ENCODE measurements at regions not wholly inside any gene's neighbourhood (a gene's known extent, or its start where the extent isn't known, plus 50 kb on each side); places are given as distances from the start of the nearest gene placed in this dataset.

DNA sequence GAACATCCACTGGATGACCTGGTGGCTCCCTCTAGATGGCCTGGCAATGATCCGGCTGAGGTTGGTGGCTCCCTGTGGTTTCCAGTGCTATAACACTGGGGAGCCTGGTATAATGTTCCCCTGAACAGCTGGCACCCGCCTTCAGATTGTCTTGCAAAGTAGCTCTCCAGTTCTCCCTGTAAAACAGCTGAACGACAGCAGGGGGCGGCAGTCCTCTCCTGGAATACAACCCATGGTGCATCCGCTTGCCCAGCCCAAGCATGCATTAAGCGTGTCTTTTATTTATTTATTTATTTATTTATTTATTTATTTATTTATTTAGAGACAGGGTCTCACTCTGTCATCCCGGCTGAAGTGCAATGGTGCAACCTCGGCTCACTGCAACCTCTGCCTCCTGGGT is 258.9 kb downstream of the BUD13 start:
- DNase-seq: no peak
- TF ChIP-seq, protein P1, sequence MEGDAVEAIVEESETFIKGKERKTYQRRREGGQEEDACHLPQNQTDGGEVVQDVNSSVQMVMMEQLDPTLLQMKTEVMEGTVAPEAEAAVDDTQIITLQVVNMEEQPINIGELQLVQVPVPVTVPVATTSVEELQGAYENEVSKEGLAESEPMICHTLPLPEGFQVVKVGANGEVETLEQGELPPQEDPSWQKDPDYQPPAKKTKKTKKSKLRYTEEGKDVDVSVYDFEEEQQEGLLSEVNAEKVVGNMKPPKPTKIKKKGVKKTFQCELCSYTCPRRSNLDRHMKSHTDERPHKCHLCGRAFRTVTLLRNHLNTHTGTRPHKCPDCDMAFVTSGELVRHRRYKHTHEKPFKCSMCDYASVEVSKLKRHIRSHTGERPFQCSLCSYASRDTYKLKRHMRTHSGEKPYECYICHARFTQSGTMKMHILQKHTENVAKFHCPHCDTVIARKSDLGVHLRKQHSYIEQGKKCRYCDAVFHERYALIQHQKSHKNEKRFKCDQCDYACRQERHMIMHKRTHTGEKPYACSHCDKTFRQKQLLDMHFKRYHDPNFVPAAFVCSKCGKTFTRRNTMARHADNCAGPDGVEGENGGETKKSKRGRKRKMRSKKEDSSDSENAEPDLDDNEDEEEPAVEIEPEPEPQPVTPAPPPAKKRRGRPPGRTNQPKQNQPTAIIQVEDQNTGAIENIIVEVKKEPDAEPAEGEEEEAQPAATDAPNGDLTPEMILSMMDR (IDR thresholded peaks at IDR 0.05): peak; percentile 39
- TF ChIP-seq, protein P2, sequence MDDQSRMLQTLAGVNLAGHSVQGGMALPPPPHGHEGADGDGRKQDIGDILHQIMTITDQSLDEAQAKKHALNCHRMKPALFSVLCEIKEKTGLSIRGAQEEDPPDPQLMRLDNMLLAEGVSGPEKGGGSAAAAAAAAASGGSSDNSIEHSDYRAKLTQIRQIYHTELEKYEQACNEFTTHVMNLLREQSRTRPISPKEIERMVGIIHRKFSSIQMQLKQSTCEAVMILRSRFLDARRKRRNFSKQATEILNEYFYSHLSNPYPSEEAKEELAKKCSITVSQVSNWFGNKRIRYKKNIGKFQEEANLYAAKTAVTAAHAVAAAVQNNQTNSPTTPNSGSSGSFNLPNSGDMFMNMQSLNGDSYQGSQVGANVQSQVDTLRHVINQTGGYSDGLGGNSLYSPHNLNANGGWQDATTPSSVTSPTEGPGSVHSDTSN (IDR thresholded peaks at IDR 0.05): no peak
- TF ChIP-seq GABPA (IDR thresholded peaks at IDR 0.05; ENCODE audit: low read depth) (no peak), RCOR1 (IDR thresholded peaks at IDR 0.05; ENCODE audit: low read length) (no peak), SMC3 (IDR thresholded peaks at IDR 0.05; ENCODE audit: low read depth, low read length) (peak; percentile 30), EP300 (IDR thresholded peaks at IDR 0.05; ENCODE audit: borderline replicate concordance in 1 of 2, low read depth in 1 of 2, low read length in 1 of 2) (no peak), RAD21 (IDR thresholded peaks at IDR 0.05; ENCODE audit: low read length) (peak; percentile 20; the same call in 1 of the 2 replicates)
- TF ChIP-seq, protein P3, sequence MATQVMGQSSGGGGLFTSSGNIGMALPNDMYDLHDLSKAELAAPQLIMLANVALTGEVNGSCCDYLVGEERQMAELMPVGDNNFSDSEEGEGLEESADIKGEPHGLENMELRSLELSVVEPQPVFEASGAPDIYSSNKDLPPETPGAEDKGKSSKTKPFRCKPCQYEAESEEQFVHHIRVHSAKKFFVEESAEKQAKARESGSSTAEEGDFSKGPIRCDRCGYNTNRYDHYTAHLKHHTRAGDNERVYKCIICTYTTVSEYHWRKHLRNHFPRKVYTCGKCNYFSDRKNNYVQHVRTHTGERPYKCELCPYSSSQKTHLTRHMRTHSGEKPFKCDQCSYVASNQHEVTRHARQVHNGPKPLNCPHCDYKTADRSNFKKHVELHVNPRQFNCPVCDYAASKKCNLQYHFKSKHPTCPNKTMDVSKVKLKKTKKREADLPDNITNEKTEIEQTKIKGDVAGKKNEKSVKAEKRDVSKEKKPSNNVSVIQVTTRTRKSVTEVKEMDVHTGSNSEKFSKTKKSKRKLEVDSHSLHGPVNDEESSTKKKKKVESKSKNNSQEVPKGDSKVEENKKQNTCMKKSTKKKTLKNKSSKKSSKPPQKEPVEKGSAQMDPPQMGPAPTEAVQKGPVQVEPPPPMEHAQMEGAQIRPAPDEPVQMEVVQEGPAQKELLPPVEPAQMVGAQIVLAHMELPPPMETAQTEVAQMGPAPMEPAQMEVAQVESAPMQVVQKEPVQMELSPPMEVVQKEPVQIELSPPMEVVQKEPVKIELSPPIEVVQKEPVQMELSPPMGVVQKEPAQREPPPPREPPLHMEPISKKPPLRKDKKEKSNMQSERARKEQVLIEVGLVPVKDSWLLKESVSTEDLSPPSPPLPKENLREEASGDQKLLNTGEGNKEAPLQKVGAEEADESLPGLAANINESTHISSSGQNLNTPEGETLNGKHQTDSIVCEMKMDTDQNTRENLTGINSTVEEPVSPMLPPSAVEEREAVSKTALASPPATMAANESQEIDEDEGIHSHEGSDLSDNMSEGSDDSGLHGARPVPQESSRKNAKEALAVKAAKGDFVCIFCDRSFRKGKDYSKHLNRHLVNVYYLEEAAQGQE (IDR thresholded peaks at IDR 0.05; ENCODE audit: low read depth, low read length): no peak
- CTCF ChIA-PET: interaction anchor here (0.7 to 1.7 kb wide), 6 partner anchors 9 to 140 kb away, joined by 3 to 5 read pairs (median 4); no protein-coding TSS in a partner anchor
- Histone ChIP-seq H3F3A (replicated peaks; ENCODE audit: insufficient read depth) (no peaks in the 10 kb centered on the region), H3K9me3 (no peaks in the 10 kb centered on the region), H3K27me3 (ENCODE audit: insufficient read depth) (no peaks in the 10 kb centered on the region; the same call in 1 of the 2 replicates), H3K9ac (no peak overlapping the region), H3K36me3 (replicated peaks in 1 of 2; ENCODE audit: control insufficient read depth in 1 of 2, insufficient read depth in 2 of 2, low read length in 1 of 2) (no peaks in the 10 kb centered on the region), H2AFZ (ENCODE audit: low read depth) (no peak overlapping the region), H3K4me3 (ENCODE audit: low read depth in 2 of 2, low read length in 1 of 2) (no peak overlapping the region), H3K79me2 (ENCODE audit: insufficient read depth) (no peaks in the 10 kb centered on the region), H3K4me1 (ENCODE audit: control insufficient read depth in 1 of 2, insufficient read depth in 2 of 2, low read depth in 1 of 2, low read length in 1 of 2) (peaks cover 0 to 38% of the 10 kb centered on the region in 2 experiments; a peak in 1 of 4 replicates), H3K27ac (ENCODE audit: low read depth in 2 of 2, low read length in 1 of 2) (no peak overlapping the region), H3K9me2 (no peaks in the 10 kb centered on the region), H3K4me2 (no peak overlapping the region), H4K20me1 (ENCODE audit: insufficient read depth) (no peaks in the 10 kb centered on the region)
- WGBS (ENCODE audit: low lambda C conversion rate): 73% methylated on average over 6 of the region's 8 CpGs
- POLR2A ChIA-PET: no interaction called here

DNA sequence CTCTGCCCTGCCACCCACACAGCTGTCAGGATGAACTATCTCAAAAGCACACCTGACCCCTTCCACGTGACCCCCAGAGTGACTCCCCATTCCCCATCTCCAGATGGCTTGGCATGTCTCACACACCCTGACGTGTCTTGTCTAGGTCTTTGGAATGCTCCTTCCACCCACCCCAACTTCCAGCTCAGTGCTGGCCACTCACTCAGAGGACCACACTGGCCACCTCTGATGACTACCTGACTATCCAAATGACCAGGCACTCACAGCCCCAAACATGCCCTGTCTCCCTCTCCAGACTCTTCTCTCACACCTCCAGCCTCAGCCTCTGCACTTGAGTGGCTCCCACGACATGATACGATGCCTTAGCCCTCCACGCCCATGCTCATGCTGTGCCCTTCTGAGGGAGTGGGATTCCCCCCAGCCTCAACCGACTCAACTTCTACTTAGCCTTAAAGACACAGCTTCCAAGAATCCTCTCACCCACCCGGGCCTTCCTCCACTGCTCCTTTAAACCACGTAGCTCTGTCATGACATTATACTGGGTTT is 259.4 kb downstream of the BUD13 start:
- no peak overlapping the region for H2AFZ ChIP-seq (ENCODE audit: low read depth)
- H3K4me3 ChIP-seq (ENCODE audit: low read depth in 2 of 2, low read length in 1 of 2): no peak overlapping the region
- H3F3A ChIP-seq (replicated peaks; ENCODE audit: insufficient read depth): no peaks in the 10 kb centered on the region
- no peak for DNase-seq
- H3K27ac ChIP-seq (ENCODE audit: low read depth in 2 of 2, low read length in 1 of 2): no peak overlapping the region
- 37% methylated on average over 8 of the region's 8 CpGs for WGBS (ENCODE audit: low lambda C conversion rate)
- no peaks in the 10 kb centered on the region for H3K36me3 ChIP-seq (replicated peaks in 1 of 2; ENCODE audit: control insufficient read depth in 1 of 2, insufficient read depth in 2 of 2, low read length in 1 of 2)
- H3K9me3 ChIP-seq: no peaks in the 10 kb centered on the region
- H3K9me2 ChIP-seq: no peaks in the 10 kb centered on the region
- no peaks in the 10 kb centered on the region for H4K20me1 ChIP-seq (ENCODE audit: insufficient read depth)
- CTCF ChIA-PET: interaction anchor here (0.7 to 1.7 kb wide), 6 partner anchors 10 to 141 kb away, joined by 3 to 5 read pairs (median 4); no protein-coding TSS in a partner anchor
- no peak overlapping the region for H3K4me2 ChIP-seq
- H3K79me2 ChIP-seq (ENCODE audit: insufficient read depth): no peaks in the 10 kb centered on the region
- H3K9ac ChIP-seq: no peak overlapping the region
- no peaks in the 10 kb centered on the region; the same call in 1 of the 2 replicates for H3K27me3 ChIP-seq (ENCODE audit: insufficient read depth)
- TF ChIP-seq GATA2 (CRISPR knock-in tag; IDR thresholded peaks at IDR 0.05) (no peak), RCOR1 (IDR thresholded peaks at IDR 0.05; ENCODE audit: low read length) (no peak)
- peaks cover 0 to 44% of the 10 kb centered on the region in 2 experiments; a peak in 1 of 4 replicates for H3K4me1 ChIP-seq (ENCODE audit: control insufficient read depth in 1 of 2, insufficient read depth in 2 of 2, low read depth in 1 of 2, low read length in 1 of 2)
- POLR2A ChIA-PET: no interaction called here

Data from SK-N-SH (cell line).